H9 (cell line): ENCODE measurements at regions not wholly inside any gene's neighbourhood (a gene's known extent, or its start where the extent isn't known, plus 50 kb on each side); places are given as distances from the start of the nearest gene placed in this dataset.

ENCODE experiments used
- DNase-seq: peaks from one replicate; pipeline ENCODE4 v3.0.0-alpha.2; 2017
- H2AFZ ChIP-seq: one replicate; pipeline ENCODE4 v1.6.1; 2013; ENCODE audit warnings: mild to moderate bottlenecking, low read length, control low read depth, moderate library complexity
- H2AK5ac ChIP-seq: 2 replicates; pipeline ENCODE4 v1.6.1; 2013; ENCODE audit warnings: low read length, control low read depth, mixed read lengths; ENCODE audit not compliant: insufficient read length
- H2BK120ac ChIP-seq: one replicate; pipeline ENCODE4 v1.6.1; 2013; ENCODE audit warnings: low read depth, mild to moderate bottlenecking, low read length, control low read depth, inconsistent platforms; ENCODE audit not compliant: poor library complexity, severe bottlenecking
- H2BK12ac ChIP-seq: 2 replicates; pipeline ENCODE4 v1.6.1; 2013; ENCODE audit warnings: low read length, control low read depth, mixed read lengths, low read depth; ENCODE audit not compliant: insufficient read length
- H2BK15ac ChIP-seq: 2 replicates; pipeline ENCODE4 v1.6.1; 2013; ENCODE audit warnings: low read depth, low read length, control low read depth
- H2BK20ac ChIP-seq: one replicate; pipeline ENCODE4 v1.6.1; 2013; ENCODE audit warnings: low read depth, mild to moderate bottlenecking, low read length, control low read depth, inconsistent platforms; ENCODE audit not compliant: poor library complexity, severe bottlenecking
- H2BK5ac ChIP-seq: 2 replicates; pipeline ENCODE4 v1.6.1; 2013; ENCODE audit warnings: low read length, control low read depth, mixed read lengths; ENCODE audit not compliant: insufficient read length
- H3K14ac ChIP-seq: 2 replicates; pipeline ENCODE4 v1.6.1; 2013; ENCODE audit warnings: low read length, control low read depth; ENCODE audit not compliant: insufficient read depth
- H3K18ac ChIP-seq: 2 replicates; pipeline ENCODE4 v1.6.1; 2013; ENCODE audit warnings: low read depth, mild to moderate bottlenecking, mixed read lengths, low read length, control low read depth; ENCODE audit not compliant: insufficient read length
- H3K23ac ChIP-seq: 2 replicates; pipeline ENCODE4 v1.6.1; 2013; ENCODE audit warnings: low read length, control low read depth, mixed read lengths, low read depth; ENCODE audit not compliant: insufficient read length
- H3K23me2 ChIP-seq: 2 replicates; pipeline ENCODE4 v1.6.1; 2013; ENCODE audit warnings: low read depth, mild to moderate bottlenecking, mixed read lengths, low read length, control low read depth; ENCODE audit not compliant: insufficient read length, poor library complexity, severe bottlenecking
- H3K27ac ChIP-seq: 2 replicates; pipeline ENCODE4 v1.5.1; 2013; ENCODE audit warnings: low read length, control low read depth, mixed read lengths, low read depth; ENCODE audit not compliant: insufficient read length
- H3K27me3 ChIP-seq: 2 replicates; pipeline ENCODE4 v1.6.1; 2013; ENCODE audit warnings: low read length, control low read depth, inconsistent platforms; ENCODE audit not compliant: insufficient read depth
- H3K4ac ChIP-seq: 2 replicates; pipeline ENCODE4 v1.6.1; 2013; ENCODE audit warnings: low read depth, mild to moderate bottlenecking, control low read depth, inconsistent platforms, low read length, moderate library complexity
- H3K4me1 ChIP-seq: 2 replicates; pipeline ENCODE4 v1.6.1; 2013; ENCODE audit warnings: low read length, control low read depth, inconsistent platforms; ENCODE audit not compliant: insufficient read depth
- H3K4me2 ChIP-seq: 2 replicates; pipeline ENCODE4 v1.6.1; 2013; ENCODE audit warnings: low read length, control low read depth, mixed read lengths; ENCODE audit not compliant: insufficient read length, insufficient read depth
- H3K56ac ChIP-seq: 2 replicates; pipeline ENCODE4 v1.6.1; 2013; ENCODE audit warnings: low read depth, mild to moderate bottlenecking, mixed read lengths, low read length, control low read depth; ENCODE audit not compliant: insufficient read length
- H3K79me1 ChIP-seq: 2 replicates; pipeline ENCODE4 v1.6.1; 2013; ENCODE audit warnings: low read depth, mild to moderate bottlenecking, moderate library complexity, low read length, control low read depth, inconsistent platforms; ENCODE audit not compliant: insufficient read depth, poor library complexity, severe bottlenecking
- H3K79me2 ChIP-seq: 2 replicates; pipeline ENCODE4 v1.6.1; 2013; ENCODE audit warnings: low read length, control low read depth, inconsistent platforms; ENCODE audit not compliant: insufficient read depth
- H3K9ac ChIP-seq: 2 replicates; pipeline ENCODE4 v1.6.1; 2013; ENCODE audit warnings: low read length, control low read depth, mixed read lengths; ENCODE audit not compliant: insufficient read length; ENCODE audit errors: extremely low read depth
- H3K9me3 ChIP-seq: one replicate; pipeline ENCODE4 v1.6.1; 2013; ENCODE audit warnings: low read depth, low read length, inconsistent platforms; ENCODE audit not compliant: control insufficient read depth
- H3T11ph ChIP-seq: one replicate; pipeline ENCODE4 v1.6.1; 2013; ENCODE audit warnings: mild to moderate bottlenecking, low read length, control low read depth, inconsistent platforms
- H4K20me1 ChIP-seq: one replicate; pipeline ENCODE4 v1.6.1; 2013; ENCODE audit not compliant: control insufficient read depth, insufficient read length, insufficient read depth
- H4K5ac ChIP-seq: 2 replicates; pipeline ENCODE4 v1.6.1; 2013; ENCODE audit warnings: low read depth, mild to moderate bottlenecking, mixed read lengths, low read length, control low read depth; ENCODE audit not compliant: insufficient read length
- H4K8ac ChIP-seq: replicated peaks from 2 replicates; pipeline ENCODE4 v1.6.1; 2013; ENCODE audit warnings: low read length, control low read depth, mixed read lengths, low read depth; ENCODE audit not compliant: insufficient read length
- H4K91ac ChIP-seq: 2 replicates; pipeline ENCODE4 v1.6.1; 2013; ENCODE audit warnings: low read depth, mild to moderate bottlenecking, moderate library complexity, mixed read lengths, low read length, control low read depth; ENCODE audit not compliant: insufficient read length
- H3K27ac Mint-ChIP-seq, 3 experiments: 2 replicates in 2 of 3; 3 replicates in 1 of 3; pipeline ENCODE4 v1.8.0; 2020 to 2021; ENCODE audit warnings: mixed read lengths in 3 of 3, mild to moderate bottlenecking in 1 of 3, moderate library complexity in 1 of 3
- H3K27me3 Mint-ChIP-seq: 2 replicates; pipeline ENCODE4 v1.8.0; 2021; ENCODE audit warnings: low read depth, mild to moderate bottlenecking, moderate library complexity, mixed read lengths
- H3K36me3 Mint-ChIP-seq, 3 experiments: 2 replicates in 2 of 3; 3 replicates in 1 of 3; pipeline ENCODE4 v1.8.0; 2020 to 2021; ENCODE audit warnings: low read depth in 3 of 3, mixed read lengths in 3 of 3; ENCODE audit not compliant: insufficient read depth in 1 of 3
- H3K4me1 Mint-ChIP-seq, 2 experiments: 2 replicates each; pipeline ENCODE4 v1.8.0; 2020; ENCODE audit warnings: mixed read lengths in 2 of 2
- H3K4me3 Mint-ChIP-seq, 2 experiments: 2 replicates in 1 of 2; 3 replicates in 1 of 2; pipeline ENCODE4 v1.8.0; 2020 to 2021; ENCODE audit warnings: mild to moderate bottlenecking in 2 of 2, mixed read lengths in 2 of 2, moderate library complexity in 1 of 2
- H3K9me3 Mint-ChIP-seq, 2 experiments: 2 replicates in 1 of 2; 3 replicates in 1 of 2; pipeline ENCODE4 v1.8.0; 2020; ENCODE audit warnings: mild to moderate bottlenecking in 2 of 2, mixed read lengths in 2 of 2, moderate library complexity in 1 of 2
- CTCF ChIP-seq: fragments of 200-600 bp; sonication (generic); conservative IDR thresholded peaks from 3 replicates; pipeline ENCODE4 v1.8.0; 2021; ENCODE audit warnings: antibody characterized with exemption, mild to moderate bottlenecking
- WGBS: extraction: QIAGEN DNeasy Blood & Tissue Kit; methylation state at CpG from one replicate; pipeline ENCODE4 v1.1.7; 2013; ENCODE audit warnings: missing lambda C conversion rate, low lambda C conversion rate, mixed read lengths; ENCODE audit not compliant: insufficient read length; ENCODE audit errors: extremely low coverage; 5-methylcytosine and 5-hydroxymethylcytosine counted together

- Histone ChIP-seq H3K4me2 (no peak overlapping the region), H3K18ac (no peak overlapping the region), H3K4ac (no peak overlapping the region), H3K9ac (no peak overlapping the region), H2BK12ac (no peak overlapping the region), H4K20me1 (no peaks in the 10 kb centered on the region), H3K23ac (no peak overlapping the region), H2AK5ac (no peak overlapping the region), H2BK15ac (no peak overlapping the region), H3K4me1 (no peaks in the 10 kb centered on the region; the same call in 1 of the 2 replicates), H4K91ac (no peak overlapping the region), H3K79me1 (no peaks in the 10 kb centered on the region), H3K23me2 (no peaks in the 10 kb centered on the region), H3K27ac (no peak overlapping the region), H4K5ac (no peak overlapping the region), H3K79me2 (no peaks in the 10 kb centered on the region), H3K14ac (no peak overlapping the region), H2BK20ac (no peak overlapping the region), H3K27me3 (no peaks in the 10 kb centered on the region), H4K8ac (no peak overlapping the region), H3T11ph (no peak overlapping the region), H2BK5ac (no peak overlapping the region), H3K56ac (no peak overlapping the region), H2BK120ac (no peak overlapping the region), H3K9me3 (no peaks in the 10 kb centered on the region), H2AFZ (no peak overlapping the region)
- Mint-ChIP-seq H3K4me3 (no peak overlapping the region), H3K4me1 (peaks cover 7 to 10% of the 10 kb centered on the region in 2 experiments), H3K9me3 (no peaks in the 10 kb centered on the region), H3K27ac (no peak overlapping the region), H3K36me3 (no peaks in the 10 kb centered on the region), H3K27me3 (no peaks in the 10 kb centered on the region)
- TF ChIP-seq CTCF = no peak; the same call in 2 of the 3 replicates
- no peak for DNase-seq
- no CpG with 5 or more reads among the region's 2 CpGs for WGBS
These were observed 140.3 kb upstream of the ATP1B1 start for GRCh38 chr1:168966217-168966616.
